GM12878 (cell line): ENCODE measurements at regions not wholly inside any gene's neighbourhood (a gene's known extent, or its start where the extent isn't known, plus 50 kb on each side); places are given as distances from the start of the nearest gene placed in this dataset.

Experiments
- ATAC-seq: fragments of 200-7000 bp; cut with Tn5 transposase; 3 replicates; pipeline ENCODE4 v1.9.1; 2020; ENCODE audit warnings: mild to moderate bottlenecking, moderate library complexity
- BruUV-seq: library from RNA; stranded (reverse); fragments of 400-500 nt; replicated peaks from 2 replicates; lab custom pipeline; 2021; lab: Mats Ljungman, UMichigan
- CTCF ChIA-PET: fragments of 300-600 bp; sonication (Branson Sonifier 250); formaldehyde crosslinking; extraction: SDS; loops from one replicate; lab custom pipeline; 2021; ENCODE audit warnings: inconsistent platforms; lab: Yijun Ruan, JAX
- POLR2A ChIA-PET: fragments of 350-600 bp; formaldehyde crosslinking; extraction: SDS; loops from one replicate; lab custom pipeline; 2021; ENCODE audit warnings: inconsistent platforms; lab: Charles Lee
- RAD21 ChIA-PET: fragments of 300-600 bp; sonication (Branson Sonifier 250); formaldehyde crosslinking; loops from one replicate; lab custom pipeline; 2023; ENCODE audit warnings: antibody characterized with exemption; ENCODE audit not compliant: unreplicated experiment; lab: Charles Lee
- SMC1A ChIA-PET: fragments of 300-600 bp; sonication (Branson Sonifier 250); formaldehyde crosslinking; loops from one replicate; lab custom pipeline; 2023; ENCODE audit not compliant: unreplicated experiment, uncharacterized antibody; lab: Charles Lee
- DNase-seq: peaks from one replicate; pipeline ENCODE4 v3.0.0-alpha.2; 2011; ENCODE audit warnings: low read depth, low spot score
- FAIRE-seq: peaks from 3 replicates; lab custom pipeline; 2011; peaks lifted over from hg19 to GRCh38; lab: Jason Lieb, UNC
- H2AFZ ChIP-seq: 2 replicates; pipeline ENCODE4 v1.6.0; 2011; ENCODE audit warnings: low read depth, low read length, control low read depth; ENCODE audit not compliant: control insufficient read depth
- H3K27ac ChIP-seq: 2 replicates; pipeline ENCODE4 v1.5.1; 2011; ENCODE audit warnings: control low read depth; ENCODE audit not compliant: control insufficient read depth, insufficient read depth
- H3K27me3 ChIP-seq, 2 experiments: replicated peaks in 1 of 2; 2 replicates each; pipeline versions ENCODE4 v1.6.0 to v1.6.1; 2011; ENCODE audit warnings: low read length in 1 of 2; ENCODE audit not compliant: control insufficient read depth in 2 of 2, insufficient read depth in 2 of 2
- H3K36me3 ChIP-seq, 2 experiments: 2 replicates each; pipeline ENCODE4 v1.5.1; 2011; ENCODE audit warnings: low read length in 1 of 2; ENCODE audit not compliant: control insufficient read depth in 2 of 2, insufficient read depth in 2 of 2
- H3K4me1 ChIP-seq: 2 replicates; pipeline ENCODE4 v1.6.1; 2011; ENCODE audit warnings: mild to moderate bottlenecking, low read length, moderate library complexity, mixed read lengths; ENCODE audit not compliant: control insufficient read depth, insufficient read depth
- H3K4me2 ChIP-seq: 2 replicates; pipeline ENCODE4 v1.6.0; 2011; ENCODE audit warnings: control low read depth; ENCODE audit not compliant: control insufficient read depth, insufficient read depth
- H3K4me3 ChIP-seq: fragments of 200-600 bp; sonication (generic); 2 replicates; pipeline ENCODE4 v1.5.1; 2016
- H3K79me2 ChIP-seq: 2 replicates; pipeline ENCODE4 v1.6.0; 2011; ENCODE audit warnings: low read length; ENCODE audit not compliant: control insufficient read depth, insufficient read depth
- H3K9ac ChIP-seq: 2 replicates; pipeline ENCODE4 v1.8.0; 2011; ENCODE audit warnings: low read length, control low read depth, mixed read lengths; ENCODE audit not compliant: control insufficient read depth, insufficient read depth
- H3K9me3 ChIP-seq: replicated peaks from 3 replicates; pipeline ENCODE4 v1.5.1; 2011; ENCODE audit warnings: mild to moderate bottlenecking, low read length; ENCODE audit not compliant: control insufficient read depth, insufficient read depth
- H4K20me1 ChIP-seq: 2 replicates; pipeline ENCODE4 v1.6.0; 2011; ENCODE audit not compliant: control insufficient read depth, insufficient read depth
- ATF7 ChIP-seq: fragments of 450-650 bp; IDR thresholded peaks from 2 replicates; pipeline ENCODE4 v1.6.1; 2016; ENCODE audit warnings: low read depth, mild to moderate bottlenecking
- CBX3 ChIP-seq: fragments of 200-600 bp; sonication (generic); IDR thresholded peaks from 2 replicates; pipeline ENCODE4 v1.6.1; 2016; ENCODE audit warnings: low read depth, borderline replicate concordance
- ESRRA ChIP-seq: IDR thresholded peaks from 2 replicates; pipeline ENCODE4 v1.6.1; 2012; ENCODE audit warnings: mild to moderate bottlenecking, low read length, improper control_type of control experiment
- IKZF1 ChIP-seq: fragments of 450-650 bp; conservative IDR thresholded peaks from 2 replicates; pipeline ENCODE4 v1.6.1; 2017; ENCODE audit warnings: antibody characterized with exemption, mild to moderate bottlenecking
- IRF3 ChIP-seq: fragments of 450-650 bp; IDR thresholded peaks from 2 replicates; pipeline ENCODE4 v1.6.1; 2014; ENCODE audit warnings: mild to moderate bottlenecking
- KAT2A ChIP-seq: conservative IDR thresholded peaks from 2 replicates; pipeline ENCODE4 v1.6.1; 2011; ENCODE audit warnings: low read depth, low read length; ENCODE audit not compliant: control insufficient read depth
- MEF2B ChIP-seq: fragments of 450-650 bp; IDR thresholded peaks from 2 replicates; pipeline ENCODE4 v1.6.1; 2018; ENCODE audit warnings: mild to moderate bottlenecking, moderate library complexity; ENCODE audit not compliant: partially characterized antibody, poor library complexity, severe bottlenecking
- MTA3 ChIP-seq: IDR thresholded peaks from 2 replicates; pipeline ENCODE4 v1.6.1; 2012; ENCODE audit warnings: low read length, inconsistent platforms, borderline replicate concordance
- NFXL1 ChIP-seq: fragments of 450-650 bp; IDR thresholded peaks from 2 replicates; pipeline ENCODE4 v1.6.1; 2017; ENCODE audit warnings: antibody characterized with exemption, mild to moderate bottlenecking, borderline replicate concordance
- NR2F1 ChIP-seq: fragments of 450-650 bp; conservative IDR thresholded peaks from 2 replicates; pipeline ENCODE4 v1.6.1; 2017; ENCODE audit warnings: mild to moderate bottlenecking
- POU2F2 ChIP-seq: IDR thresholded peaks from 3 replicates; pipeline ENCODE4 v1.6.1; 2011; ENCODE audit warnings: low read depth, mild to moderate bottlenecking, low read length, borderline replicate concordance
- RFX5 ChIP-seq: IDR thresholded peaks from 2 replicates; pipeline ENCODE4 v1.6.1; 2011; ENCODE audit warnings: low read depth, low read length, improper control_type of control experiment
- TAF1 ChIP-seq: IDR thresholded peaks from 2 replicates; pipeline ENCODE4 v1.6.1; 2011; ENCODE audit warnings: mild to moderate bottlenecking, low read depth, low read length, borderline replicate concordance
- TBL1XR1 ChIP-seq: IDR thresholded peaks from 2 replicates; pipeline ENCODE4 v1.6.1; 2012; ENCODE audit warnings: low read depth, low read length, improper control_type of control experiment
- ZBED1 ChIP-seq: IDR thresholded peaks from 2 replicates; pipeline ENCODE4 v1.6.1; 2016; ENCODE audit warnings: borderline replicate concordance
- ZNF207 ChIP-seq: fragments of 450-650 bp; IDR thresholded peaks from 2 replicates; pipeline ENCODE4 v1.6.1; 2014; ENCODE audit warnings: antibody characterized with exemption, mild to moderate bottlenecking, borderline replicate concordance
- ZNF274 ChIP-seq: IDR thresholded peaks from one replicate; pipeline ENCODE4 v1.8.0; 2011; ENCODE audit not compliant: insufficient read length, insufficient read depth
- ZZZ3 ChIP-seq: IDR thresholded peaks from 2 replicates; pipeline ENCODE4 v1.6.1; 2011; ENCODE audit warnings: low read depth; ENCODE audit not compliant: control insufficient read depth, insufficient read length
- WGBS: methylation state at CpG from one replicate; pipeline ENCODE4 v1.1.6; 2016; ENCODE audit warnings: low lambda C conversion rate; ENCODE audit not compliant: insufficient replicate concordance, insufficient coverage; ENCODE audit errors: missing lambda C conversion rate; 5-methylcytosine and 5-hydroxymethylcytosine counted together
- in situ Hi-C: fragments of 300-500 bp; cut with MboI; formaldehyde crosslinking; loops from 9 replicates; pipeline ENCODE4 v1.14.3; 2018; ENCODE audit warnings: mixed read lengths
- intact Hi-C: fragments of 100-400 bp; cut with micrococcal nuclease; formaldehyde crosslinking; loops from one replicate; pipeline ENCODE4 v1.14.2; 2022; ENCODE audit not compliant: unreplicated experiment

DNA sequence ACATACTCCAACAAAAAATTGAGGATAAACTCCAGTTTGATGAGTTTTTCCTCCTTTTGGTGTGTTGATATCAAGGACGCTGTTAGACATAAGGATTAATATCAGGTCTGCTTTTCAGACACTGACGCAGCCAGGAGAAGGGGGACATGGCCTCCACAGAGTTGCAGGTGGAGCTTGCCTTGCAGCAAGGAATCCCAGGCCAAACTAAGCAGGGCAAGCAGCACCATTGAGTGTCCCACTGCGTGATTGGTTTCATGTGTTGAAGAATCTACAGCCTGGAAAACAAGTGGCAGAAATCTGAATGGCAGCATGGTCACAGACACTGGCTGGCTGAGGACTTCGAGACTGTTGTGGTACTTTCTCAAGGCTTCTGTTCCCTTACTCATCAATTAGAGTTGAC lies 777.6 kb downstream of the KCNJ18 start:
- TF ChIP-seq ZNF274 = no peak
- TF ChIP-seq NR2F1 = no peak
- no peak for TF ChIP-seq NFXL1
- TF ChIP-seq ZZZ3 = no peak
- TF ChIP-seq KAT2A = no peak
- no peak for TF ChIP-seq IKZF1
- TF ChIP-seq TAF1 = no peak
- TF ChIP-seq CBX3 = no peak
- 0% methylated on average over 4 of the region's 4 CpGs for WGBS
- Histone ChIP-seq H3K4me2 (no peak overlapping the region), H2AFZ (no peak overlapping the region), H3K9me3 (no peaks in the 10 kb centered on the region; the same call in 2 of the 3 replicates), H3K79me2 (no peaks in the 10 kb centered on the region), H3K9ac (no peak overlapping the region), H3K36me3 (no peaks in the 10 kb centered on the region), H3K27me3 (no peaks in the 10 kb centered on the region), H3K27ac (no peak overlapping the region), H3K4me1 (no peaks in the 10 kb centered on the region), H3K4me3 (no peak overlapping the region), H4K20me1 (no peaks in the 10 kb centered on the region)
- DNase-seq = no peak
- no peak for FAIRE-seq
- BruUV-seq = no TSS peak
- ChIA-PET RAD21 (no interaction called here), POLR2A (no interaction called here), CTCF (no interaction called here), SMC1A (no interaction called here)
- in situ Hi-C loops (no loop called here), intact Hi-C loops (no loop called here)
- no peak for ATAC-seq

DNA sequence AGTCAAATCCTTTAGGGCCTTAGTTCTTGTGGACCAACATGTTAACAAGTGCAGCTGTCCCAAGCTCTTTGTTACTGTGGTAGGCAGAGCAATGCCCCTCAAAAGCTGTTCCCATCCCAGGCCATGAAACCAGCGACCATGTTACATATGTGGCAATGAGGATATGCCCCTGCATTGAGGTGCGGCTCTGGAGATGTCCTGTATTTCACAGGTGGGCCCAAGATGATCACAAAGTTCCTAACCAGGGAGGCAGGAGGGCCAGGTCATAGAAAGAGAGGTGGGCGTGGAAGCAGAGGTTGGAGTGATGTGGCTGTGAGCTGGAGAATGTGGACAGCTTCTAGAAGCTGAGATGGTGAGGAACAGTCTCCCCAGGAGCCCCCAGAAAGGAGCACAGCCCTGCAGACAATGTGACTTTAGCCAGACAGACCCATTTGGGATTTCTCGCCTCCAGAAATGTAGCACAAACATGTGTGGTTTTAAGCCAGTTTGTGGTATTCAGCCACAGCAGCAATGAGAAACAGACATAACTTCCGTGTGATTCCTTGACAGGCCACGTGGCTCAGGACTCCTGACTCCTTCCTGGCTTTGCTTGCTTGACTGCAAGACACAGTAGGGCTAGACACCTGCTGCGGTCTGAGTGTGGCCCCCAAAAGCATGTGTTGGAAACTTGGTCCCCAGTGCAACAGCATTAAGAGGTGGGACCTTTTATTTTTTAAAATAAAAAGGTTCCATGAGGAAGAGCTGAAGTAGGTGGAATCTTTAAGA lies 778.3 kb downstream of the KCNJ18 start:
- Histone ChIP-seq H3K36me3 (no peaks in the 10 kb centered on the region), H4K20me1 (no peaks in the 10 kb centered on the region), H3K79me2 (no peaks in the 10 kb centered on the region), H3K4me2 (no peak overlapping the region), H3K4me1 (no peaks in the 10 kb centered on the region), H2AFZ (no peak overlapping the region), H3K9me3 (no peaks in the 10 kb centered on the region; the same call in 2 of the 3 replicates), H3K27me3 (no peaks in the 10 kb centered on the region), H3K4me3 (no peak overlapping the region), H3K27ac (no peak overlapping the region), H3K9ac (no peak overlapping the region)
- in situ Hi-C loops (no loop called here), intact Hi-C loops (no loop called here)
- 18% methylated on average over 7 of the region's 7 CpGs for WGBS
- ATAC-seq = no peak
- BruUV-seq = no TSS peak
- no peak for FAIRE-seq
- ChIA-PET SMC1A (no interaction called here), POLR2A (no interaction called here), RAD21 (no interaction called here), CTCF (no interaction called here)
- no peak for DNase-seq
- TF ChIP-seq ATF7 (no peak), IRF3 (no peak), MEF2B (no peak), MTA3 (no peak), POU2F2 (no peak), TBL1XR1 (no peak), ZBED1 (no peak), ESRRA (no peak), RFX5 (no peak), KAT2A (no peak), ZZZ3 (no peak), ZNF207 (no peak)
